Stromal cell of bone marrow (primary cell): ENCODE measurements at regions not wholly inside any gene's neighbourhood (a gene's known extent, or its start where the extent isn't known, plus 50 kb on each side); places are given as distances from the start of the nearest gene placed in this dataset.
"Not testable (repeated sequence)": the region's sequence is repeated elsewhere in the genome, so short reads cannot be mapped to it uniquely, and the experiment has no call there.

Experiments used
- DNase-seq: peaks from one replicate; pipeline ENCODE4 v3.0.0-alpha.2; 2012; ENCODE audit warnings: low read depth

DNA sequence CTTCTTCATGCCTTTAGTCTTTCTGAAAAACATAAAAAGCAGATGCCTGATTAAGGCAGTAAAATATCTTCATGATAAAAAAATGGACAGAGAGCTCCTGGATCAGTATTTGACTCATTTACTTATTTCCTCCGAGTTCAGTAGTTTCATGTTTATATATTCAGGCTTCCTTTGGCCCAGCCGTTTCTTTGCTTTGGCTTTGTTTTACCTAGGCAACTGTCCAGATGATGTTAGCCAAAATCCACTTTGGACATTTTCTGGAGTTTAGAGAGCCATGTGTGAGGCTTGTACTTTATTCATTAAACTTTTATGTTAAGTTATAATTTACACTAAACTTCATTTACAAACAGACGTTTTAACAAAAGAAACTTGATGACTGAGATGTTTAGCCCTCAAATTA is 307.1 kb upstream of the RSPO3 start:
- peak; percentile 80 for DNase-seq

DNA sequence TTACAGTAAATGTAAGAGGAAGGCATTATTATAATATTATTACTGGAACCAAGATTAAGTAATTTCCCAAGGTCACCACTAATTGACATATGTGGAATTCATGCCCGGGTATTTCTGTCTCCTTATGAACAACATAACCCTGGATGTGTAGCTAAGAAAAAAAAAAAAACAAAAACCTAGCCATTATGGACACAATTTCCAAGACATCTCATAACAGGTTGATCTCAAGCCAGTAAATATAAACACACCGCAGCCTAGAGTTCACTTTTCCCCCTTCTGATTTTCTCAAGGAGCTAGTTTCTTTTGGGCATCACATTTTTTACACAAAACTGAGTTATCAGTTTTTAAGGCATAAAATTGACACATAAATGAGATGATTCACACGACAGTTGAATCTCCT is 306.5 kb upstream of the RSPO3 start:
- no peak for DNase-seq

DNA sequence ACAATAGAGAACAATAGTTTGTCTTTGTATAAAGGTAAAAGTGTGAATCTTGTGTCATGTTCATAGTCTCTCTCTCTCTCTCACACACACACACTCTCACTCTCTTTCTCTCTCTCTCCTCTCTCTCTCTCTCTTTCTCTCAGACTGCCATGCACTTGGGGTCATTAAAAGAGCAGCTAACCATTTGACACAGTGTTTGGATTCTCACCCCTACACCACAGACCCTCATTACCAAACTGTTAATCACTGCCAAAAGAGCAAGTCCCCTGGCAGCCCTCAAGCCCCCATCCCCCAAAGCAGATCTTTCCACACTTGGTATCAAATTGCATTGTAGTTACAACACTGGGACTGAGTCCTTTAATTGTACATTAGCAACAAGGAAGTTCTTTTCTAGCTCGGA is 305.8 kb upstream of the RSPO3 start:
- no peak for DNase-seq

DNA sequence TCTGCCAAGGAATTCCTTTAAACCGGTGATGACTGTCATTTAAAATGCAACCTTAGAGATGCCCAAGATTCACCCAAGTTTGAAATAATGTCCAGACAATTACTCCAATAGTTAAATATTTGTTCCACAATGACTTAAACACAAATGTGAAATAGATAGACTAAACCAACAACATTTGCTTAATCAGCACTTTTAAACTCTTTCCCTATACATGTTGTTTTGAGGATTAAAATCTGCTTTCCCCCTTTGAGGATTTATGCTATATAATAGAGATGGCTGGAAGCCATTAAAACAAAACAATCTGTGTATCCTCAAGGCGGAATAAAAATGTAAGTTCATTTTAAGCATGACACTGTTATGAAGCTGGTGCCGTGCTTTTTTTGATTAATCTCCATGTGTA is 297.8 kb upstream of the RSPO3 start:
- no peak for DNase-seq

DNA sequence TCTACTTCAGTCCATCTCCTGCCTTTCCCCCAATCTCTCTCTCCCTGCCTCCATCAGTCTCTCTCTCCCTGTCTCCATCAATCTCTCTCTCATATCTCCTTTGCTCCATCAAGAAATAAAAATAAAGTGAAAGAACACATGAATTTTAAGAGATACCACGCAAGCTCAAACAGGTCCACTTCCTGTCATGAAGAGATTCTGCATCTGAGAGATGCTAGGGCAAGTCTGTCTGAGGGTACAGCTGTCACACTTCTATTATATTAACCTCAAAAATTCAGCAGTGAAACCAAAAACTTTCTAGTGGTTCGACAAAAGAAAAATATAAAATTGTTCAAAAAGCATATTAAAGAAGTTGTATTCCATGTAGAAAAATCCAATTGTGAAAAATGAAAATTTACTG is 296.8 kb upstream of the RSPO3 start:
- DNase-seq = no peak

DNA sequence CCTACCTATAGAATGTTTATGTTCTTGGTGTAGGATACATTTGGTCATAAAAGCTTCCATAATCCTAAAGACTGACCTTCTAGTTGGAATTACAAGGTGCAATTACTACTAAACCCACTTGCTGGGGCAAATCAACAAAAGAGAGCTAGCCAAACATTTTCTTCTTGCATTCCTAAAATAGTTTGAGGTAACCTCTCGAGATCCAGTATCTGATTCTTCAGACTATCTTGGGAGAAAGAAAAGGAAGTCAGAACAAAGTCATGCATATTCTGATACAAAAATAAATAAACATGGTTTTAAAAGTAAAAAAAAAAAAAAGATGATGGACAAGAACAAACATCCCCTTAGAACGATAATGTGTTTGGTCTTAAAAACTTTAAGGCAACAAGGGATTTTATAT is 294.2 kb upstream of the RSPO3 start:
- no peak for DNase-seq

DNA sequence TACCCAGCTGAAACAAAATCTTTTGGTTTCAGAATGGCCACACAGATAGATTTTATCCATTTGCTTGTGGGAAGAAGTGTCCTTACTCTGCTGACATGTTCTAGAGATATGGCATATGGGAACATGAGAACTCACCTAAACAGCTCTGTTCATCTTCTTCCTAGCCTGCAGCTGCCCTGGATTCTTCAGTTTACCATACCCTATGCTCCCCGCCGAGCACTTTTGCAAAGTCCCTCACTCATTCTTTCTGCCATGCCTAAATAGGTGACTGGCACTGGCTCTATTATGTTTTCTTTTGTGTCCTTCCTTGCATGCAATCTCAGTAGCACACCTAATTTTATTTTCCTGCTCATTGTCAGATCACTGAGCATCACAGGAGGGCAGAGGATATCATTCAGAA is 293.7 kb upstream of the RSPO3 start:
- no peak for DNase-seq

DNA sequence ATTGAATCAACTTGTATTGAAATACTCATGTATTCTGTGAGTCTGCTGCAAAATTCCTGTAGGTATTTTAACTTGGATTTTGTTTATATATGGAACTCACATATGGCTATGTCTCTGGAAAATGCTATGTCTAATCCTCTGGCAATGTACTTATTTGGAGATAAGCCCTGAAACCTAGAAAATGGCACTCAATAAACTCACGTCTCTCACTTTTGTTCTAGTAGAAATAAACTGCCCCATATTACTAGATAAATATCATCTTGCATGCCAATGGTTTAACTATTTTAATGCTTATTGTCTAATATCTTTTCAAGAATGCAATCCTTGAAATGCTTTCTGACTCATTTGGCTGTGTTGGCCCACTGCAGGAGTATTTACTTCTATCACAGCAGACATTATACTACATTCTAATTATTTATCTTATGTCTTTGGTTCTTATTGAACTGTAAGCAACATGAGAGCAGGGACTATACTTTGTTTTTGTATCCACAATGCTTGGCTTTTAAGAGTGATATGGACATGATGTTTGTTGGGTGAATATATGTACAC is 292.2 kb upstream of the RSPO3 start:
- DNase-seq = no peak

DNA sequence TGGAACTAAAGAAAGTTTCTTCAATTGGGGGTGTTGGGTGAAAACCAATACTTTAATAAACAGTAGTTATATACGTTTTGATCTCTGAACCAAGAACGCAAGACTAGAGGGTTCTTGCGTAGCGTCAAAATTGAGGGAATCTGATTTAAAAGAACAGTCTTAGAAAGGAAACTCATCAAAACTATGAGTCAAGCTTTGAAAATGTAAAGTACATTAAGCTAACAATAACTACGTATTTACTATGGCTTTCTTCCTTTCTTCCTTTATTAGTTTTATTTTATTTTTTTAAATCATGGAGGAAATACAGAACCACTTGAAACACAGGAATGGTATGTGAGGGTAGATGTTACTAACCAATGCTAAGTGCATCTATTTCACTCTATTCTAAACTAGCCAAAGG is 287.0 kb upstream of the RSPO3 start:
- DNase-seq = no peak

DNA sequence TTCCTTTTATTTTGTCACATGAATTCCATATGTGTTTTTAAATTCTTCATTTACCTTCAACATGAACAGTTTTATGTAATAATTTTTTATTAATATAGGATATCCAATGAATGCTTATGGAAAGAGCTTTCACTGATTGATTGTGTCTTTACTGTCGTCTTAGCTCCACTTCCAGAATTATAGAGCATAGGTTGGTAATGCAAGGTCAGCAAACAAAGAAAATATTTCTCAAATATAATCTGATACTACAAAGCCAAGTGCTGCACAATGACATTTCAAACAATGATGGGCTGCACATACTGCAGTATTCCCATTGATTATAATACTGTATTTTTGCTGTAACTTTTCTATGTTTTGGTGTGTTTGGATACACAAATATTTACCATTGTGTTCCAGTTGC is 275.7 kb upstream of the RSPO3 start:
- DNase-seq = no peak

DNA sequence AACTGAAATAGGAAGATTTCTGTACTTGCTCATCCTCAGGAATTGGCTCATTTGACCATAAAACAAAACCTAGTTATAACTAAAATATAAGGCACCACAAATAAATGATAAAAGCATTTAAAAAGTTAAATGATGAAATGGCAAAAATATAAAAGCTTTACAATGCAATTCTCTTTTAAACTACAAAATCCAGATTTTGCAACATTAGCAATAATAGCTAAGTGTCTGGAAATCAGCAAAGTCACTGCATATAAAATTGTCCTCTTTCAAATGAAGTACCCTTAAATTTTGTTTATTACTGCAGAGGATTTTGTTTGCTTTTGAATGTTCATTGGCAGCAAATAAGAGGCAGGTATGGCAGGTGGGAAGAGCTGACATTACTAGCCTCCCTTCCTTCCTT is 270.4 kb upstream of the RSPO3 start:
- no peak for DNase-seq

DNA sequence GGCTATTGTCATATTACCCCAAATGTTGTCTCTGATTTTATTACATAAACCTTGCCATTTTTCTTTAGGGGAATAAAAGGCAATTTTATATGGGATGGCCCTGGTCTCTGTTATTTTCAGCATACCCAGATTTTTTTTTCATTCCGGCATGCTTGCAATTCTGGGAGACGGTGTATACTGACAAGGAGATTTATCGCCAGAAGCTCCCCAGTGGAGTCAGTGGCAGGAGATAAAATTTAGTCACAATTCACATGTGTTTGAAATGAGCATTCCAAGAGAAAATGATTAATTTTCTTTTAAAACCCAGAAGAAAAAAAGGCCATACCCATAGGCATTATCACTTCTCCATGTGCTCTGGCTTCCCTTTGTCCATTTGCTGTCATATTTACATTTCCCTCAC is 250.8 kb upstream of the RSPO3 start:
- no peak for DNase-seq

DNA sequence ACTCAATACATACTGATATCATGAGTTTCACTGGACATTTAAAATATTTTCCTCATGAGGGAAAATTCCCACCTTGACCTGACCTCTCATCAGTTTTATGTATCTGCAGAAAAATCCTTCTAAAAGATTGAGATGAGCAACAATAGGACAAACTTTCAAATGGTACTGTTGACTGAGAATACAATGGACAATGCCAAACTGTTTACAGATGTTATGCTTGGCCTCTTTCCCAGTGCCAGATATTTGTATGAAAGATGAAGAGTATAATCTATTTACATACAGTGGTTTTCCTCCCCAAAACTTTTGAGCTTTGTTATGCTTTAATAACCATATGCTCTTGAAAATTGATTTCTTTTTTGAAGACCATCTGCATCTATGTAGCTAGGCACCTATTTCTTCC is 245.1 kb upstream of the RSPO3 start:
- no peak for DNase-seq

DNA sequence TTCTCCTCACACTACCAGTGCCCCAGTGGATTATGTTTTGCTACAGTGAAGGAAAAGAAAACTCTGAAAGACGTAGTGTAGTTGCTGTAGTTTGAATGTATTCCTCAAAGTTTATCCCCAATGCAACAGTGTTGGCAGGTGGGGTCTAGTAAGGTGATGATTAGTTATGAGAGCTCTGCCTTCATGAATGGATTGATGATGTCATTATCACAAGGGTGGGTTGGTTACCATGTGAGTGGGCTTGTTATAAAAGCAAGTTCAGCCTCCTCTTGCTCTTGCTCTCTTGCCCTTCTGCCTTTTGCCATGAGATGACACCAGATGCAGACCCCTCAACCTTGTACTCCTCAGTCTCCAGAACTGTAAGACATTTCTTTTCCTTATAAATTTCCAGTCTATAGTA is 244.7 kb upstream of the RSPO3 start:
- DNase-seq = no peak

DNA sequence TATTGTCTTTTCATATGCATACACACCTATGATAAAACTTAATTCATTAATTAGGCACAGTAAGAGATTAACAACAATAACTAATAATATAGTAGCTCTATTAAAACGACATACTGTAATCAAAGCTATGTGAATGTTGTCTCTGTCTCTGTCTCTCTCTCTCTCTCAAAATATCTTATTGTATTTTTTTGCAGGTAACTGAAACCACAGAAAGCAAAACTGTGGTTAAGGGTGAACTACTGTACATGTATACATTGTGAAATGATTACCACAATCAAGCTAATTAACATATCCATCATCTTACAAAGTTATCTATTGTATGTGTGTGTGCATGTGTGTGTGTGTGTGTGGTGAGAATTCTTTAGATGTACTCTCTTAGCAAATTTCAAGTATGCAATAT is 242.0 kb upstream of the RSPO3 start:
- DNase-seq = no peak

DNA sequence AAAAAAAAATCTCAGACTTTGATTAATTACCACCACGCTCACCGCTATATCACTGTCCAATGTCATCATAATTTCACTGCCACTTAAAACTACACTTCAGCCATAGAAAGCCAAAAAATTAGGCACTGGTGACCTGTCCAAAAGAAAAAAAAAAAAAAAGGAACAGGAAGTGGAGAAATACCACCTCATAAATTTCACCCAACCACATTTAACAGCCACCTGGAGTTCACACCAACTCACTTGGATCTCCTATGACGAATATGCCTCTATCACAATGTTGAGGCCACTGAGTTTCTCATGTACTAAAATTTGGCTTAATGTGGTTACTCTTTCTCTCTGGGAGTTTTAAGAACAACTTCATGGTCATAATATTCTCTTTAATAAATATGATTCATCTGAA is 237.5 kb upstream of the RSPO3 start:
- no peak for DNase-seq

DNA sequence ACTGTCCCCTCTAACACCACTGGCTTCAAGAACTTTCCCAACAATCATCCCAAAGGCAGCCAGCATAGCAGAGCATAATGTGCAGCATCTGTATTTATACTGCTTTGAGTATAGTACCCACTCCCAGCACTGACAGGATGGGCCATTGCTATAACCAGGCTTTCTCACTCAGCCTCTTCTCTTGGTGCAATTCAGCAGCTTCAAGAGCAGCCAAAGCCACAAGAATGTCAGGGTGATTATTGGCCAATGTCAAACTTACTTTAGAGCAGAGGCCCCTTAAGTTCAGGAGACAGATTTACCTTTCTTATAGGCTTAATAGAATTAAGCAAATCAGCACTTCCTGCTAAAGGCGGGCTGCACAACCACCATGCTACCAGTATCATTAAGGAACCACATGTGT is 232.4 kb upstream of the RSPO3 start:
- no peak for DNase-seq

DNA sequence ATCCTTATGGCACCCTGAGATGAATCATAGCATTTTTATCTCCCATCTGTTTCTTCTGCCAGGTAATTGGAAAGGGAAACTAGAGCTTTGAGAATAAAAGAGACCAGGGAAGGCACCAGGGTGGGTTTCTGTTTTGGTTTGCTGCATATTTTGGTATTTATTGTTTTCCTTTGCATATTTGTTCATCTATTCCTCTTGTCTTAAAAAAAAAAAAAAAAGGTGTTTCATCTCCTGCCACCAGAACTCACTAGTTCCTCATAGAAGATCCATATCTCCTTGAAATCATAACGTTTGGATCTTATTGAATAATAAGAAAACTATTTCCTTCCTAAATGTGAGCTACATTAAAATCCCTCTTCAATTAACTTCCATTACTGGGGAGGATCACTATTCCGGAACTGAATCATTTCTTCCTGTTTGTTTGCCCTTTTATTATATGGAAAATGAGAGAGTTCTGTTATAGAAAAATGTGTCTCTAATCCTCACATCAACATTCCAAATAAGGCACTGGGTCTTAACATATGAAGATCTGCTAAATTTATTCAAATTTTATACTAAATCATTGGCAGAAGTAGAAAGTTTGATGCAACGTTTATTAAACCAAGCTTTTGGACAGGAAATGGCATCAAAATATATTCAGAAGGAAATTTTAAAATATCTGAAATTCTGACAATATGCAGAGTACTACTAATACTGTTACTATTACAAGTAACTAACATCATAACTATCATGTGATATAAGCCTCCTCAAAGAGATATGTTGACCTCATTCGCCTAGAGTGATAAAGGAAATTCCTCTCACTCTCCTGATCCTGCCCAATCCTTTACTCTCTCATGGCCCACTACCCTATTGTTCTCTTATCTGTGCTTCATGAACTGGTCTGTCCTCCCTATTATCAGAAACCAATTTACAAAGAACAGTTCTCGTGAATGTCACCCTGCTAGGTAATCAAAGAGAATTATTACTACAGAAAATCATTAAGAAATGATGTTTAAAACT is 229.4 kb upstream of the RSPO3 start:
- no peak for DNase-seq

DNA sequence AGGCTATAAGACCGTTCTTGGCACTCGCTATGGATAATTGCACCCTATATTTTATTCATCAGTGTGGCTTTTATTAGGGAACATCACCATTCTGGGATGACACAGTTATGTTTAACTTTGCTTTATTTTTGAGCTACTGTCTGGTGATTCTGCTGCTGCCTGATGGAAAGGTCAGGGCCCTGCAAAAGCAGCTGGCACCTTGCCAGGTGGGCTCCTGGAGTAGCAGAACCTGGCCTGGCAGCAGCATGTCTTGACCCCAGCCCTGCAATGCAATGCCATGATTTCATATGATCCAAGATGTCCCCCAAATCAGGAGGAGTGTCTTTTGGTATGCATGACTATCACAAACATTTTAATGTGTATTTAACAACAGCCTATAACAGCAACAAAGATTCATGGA is 228.4 kb upstream of the RSPO3 start:
- no peak for DNase-seq

DNA sequence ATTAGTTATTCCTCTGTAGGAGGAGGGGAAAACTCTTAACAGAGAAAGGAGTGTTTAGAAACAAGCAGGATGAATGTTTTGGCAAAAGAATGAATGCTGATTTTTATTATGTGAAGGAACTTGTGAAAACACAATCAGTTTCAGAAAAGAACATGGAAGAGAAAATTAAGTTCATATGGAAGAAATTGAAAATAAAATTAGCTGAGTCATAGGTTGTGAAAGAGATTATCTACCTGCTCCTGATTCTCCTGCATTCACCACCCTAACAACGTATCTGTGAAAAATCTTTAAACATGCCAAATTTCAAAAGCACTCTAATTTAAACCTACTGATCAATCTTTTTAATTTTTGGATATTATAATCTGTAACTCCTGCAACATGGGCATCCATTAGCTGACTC is 227.3 kb upstream of the RSPO3 start:
- DNase-seq = no peak

DNA sequence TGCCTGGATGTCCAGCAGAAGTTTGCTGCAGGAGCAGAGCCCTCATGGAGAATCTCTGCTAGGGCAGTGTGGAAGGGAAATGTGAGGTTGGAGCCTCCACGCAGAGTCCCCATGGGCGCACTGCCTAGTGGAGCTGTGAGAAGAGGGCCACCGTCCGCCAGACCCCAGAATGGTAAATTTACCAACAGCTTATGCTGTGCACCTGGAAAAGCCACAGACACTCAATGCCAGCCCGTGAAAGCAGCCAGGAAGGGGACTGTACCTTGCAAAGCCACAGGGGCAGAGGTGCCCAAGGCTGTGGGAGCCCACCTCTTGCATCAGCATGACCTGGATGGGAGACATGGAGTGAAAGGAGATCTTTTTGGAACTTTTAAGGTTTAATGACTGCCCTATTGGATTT is 225.6 kb upstream of the RSPO3 start:
- DNase-seq = not testable (repeated sequence)

DNA sequence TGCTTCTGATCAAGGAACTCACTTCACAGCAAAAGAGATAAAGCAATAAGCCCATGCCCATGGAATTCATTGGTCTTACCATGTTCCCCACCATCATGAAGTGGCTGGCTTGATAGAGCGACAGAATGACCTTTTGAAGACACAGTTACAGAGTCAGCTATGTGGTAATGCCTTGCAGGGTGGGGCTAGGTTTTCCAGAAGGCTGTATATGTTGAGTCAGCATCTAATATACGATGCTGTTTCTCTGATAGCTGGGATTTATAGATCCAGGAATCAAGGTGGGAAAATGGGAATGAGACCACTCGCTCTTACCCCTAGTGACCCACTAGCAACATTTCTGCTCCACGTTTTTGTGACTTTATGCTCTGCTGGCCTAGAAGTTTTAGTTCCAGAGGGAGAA is 220.7 kb upstream of the RSPO3 start:
- no peak for DNase-seq

DNA sequence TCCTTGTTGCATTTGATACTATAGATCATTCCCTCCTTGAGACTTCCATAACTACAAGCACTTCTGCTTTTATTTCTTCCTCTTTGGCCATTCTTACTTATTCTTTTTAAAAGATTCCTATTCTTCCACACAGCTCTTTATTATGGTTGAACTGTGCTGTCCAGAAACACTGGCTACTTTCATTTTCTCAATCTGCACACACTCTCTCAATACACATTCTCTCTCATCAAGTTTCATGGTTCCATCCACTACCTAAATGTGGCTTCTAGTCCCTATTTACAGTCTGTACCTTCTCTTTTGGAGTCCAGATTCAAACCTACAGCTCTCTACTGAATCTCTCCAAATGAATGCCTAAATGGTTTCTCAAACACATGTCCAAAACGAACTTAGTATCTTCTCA is 214.3 kb upstream of the RSPO3 start:
- no peak for DNase-seq

DNA sequence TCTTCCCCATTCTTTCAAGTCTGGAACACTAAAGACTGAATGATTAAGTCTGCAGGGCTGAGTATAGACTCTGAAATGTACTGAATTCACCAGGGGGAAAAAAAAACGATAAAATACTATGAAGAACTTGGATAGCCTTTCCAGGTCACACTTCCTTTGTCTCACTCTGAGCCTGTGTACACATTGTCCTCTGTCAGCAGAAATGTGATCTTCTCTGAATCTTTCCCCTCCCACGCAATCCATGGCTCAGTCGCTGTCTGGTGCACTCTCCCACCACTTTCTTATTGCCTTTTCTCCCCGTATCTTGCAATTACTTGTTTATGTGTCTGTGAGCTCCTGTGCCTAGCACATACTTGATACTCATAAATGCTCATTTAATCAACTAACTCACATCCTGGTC is 212.6 kb upstream of the RSPO3 start:
- no peak for DNase-seq
